ENCODE measurements at regions not wholly inside any gene's neighbourhood (a gene's known extent, or its start where the extent isn't known, plus 50 kb on each side); places are given as distances from the start of the nearest gene placed in this dataset.

GRCh38 chr11:128226106-128226716 lies 361.1 kb downstream of the ETS1 start:
- no peak for DNase-seq (ENCODE audit: low spot score)

GRCh38 chr11:128222245-128222884 lies 365.0 kb downstream of the ETS1 start:
- no peak for DNase-seq (ENCODE audit: low spot score)

GRCh38 chr11:128219731-128220120 lies 367.6 kb downstream of the ETS1 start:
- DNase-seq (ENCODE audit: low spot score) = no peak

- no peak for DNase-seq (ENCODE audit: low spot score)
Measured at GRCh38 chr11:128216198-128216597, 371.2 kb downstream of the ETS1 start.

- no peak for DNase-seq (ENCODE audit: low spot score)
Measured at GRCh38 chr11:128215238-128215882, 372.0 kb downstream of the ETS1 start.

- no peak for DNase-seq (ENCODE audit: low spot score)
Measured at GRCh38 chr11:128214263-128214662, 373.1 kb downstream of the ETS1 start.

GRCh38 chr11:128213461-128213860 lies 373.9 kb downstream of the ETS1 start:
- DNase-seq (ENCODE audit: low spot score) = no peak

- no peak for DNase-seq (ENCODE audit: low spot score)
Measured at GRCh38 chr11:128212324-128212723, 375.0 kb downstream of the ETS1 start.

GRCh38 chr11:128210148-128210940 lies 377.0 kb downstream of the ETS1 start:
- no peak for DNase-seq (ENCODE audit: low spot score)

- no peak for DNase-seq (ENCODE audit: low spot score)
Measured at GRCh38 chr11:128209138-128209435, 378.3 kb downstream of the ETS1 start.

- no peak for DNase-seq (ENCODE audit: low spot score)
Measured at GRCh38 chr11:128208329-128209137, 378.8 kb downstream of the ETS1 start.

GRCh38 chr11:128207861-128208321 lies 379.5 kb downstream of the ETS1 start:
- no peak for DNase-seq (ENCODE audit: low spot score)

GRCh38 chr11:128206461-128206860 lies 380.9 kb downstream of the ETS1 start:
- no peak for DNase-seq (ENCODE audit: low spot score)

GRCh38 chr11:128205796-128206195 lies 381.6 kb downstream of the ETS1 start:
- no peak for DNase-seq (ENCODE audit: low spot score)

GRCh38 chr11:128204898-128205297 lies 382.5 kb downstream of the ETS1 start:
- no peak for DNase-seq (ENCODE audit: low spot score)

- no peak for DNase-seq (ENCODE audit: low spot score)
Measured at GRCh38 chr11:128201801-128202200, 385.6 kb downstream of the ETS1 start.

- no peak for DNase-seq (ENCODE audit: low spot score)
Measured at GRCh38 chr11:128201009-128201408, 386.3 kb downstream of the ETS1 start.

GRCh38 chr11:128200467-128200866 lies 386.9 kb downstream of the ETS1 start:
- DNase-seq (ENCODE audit: low spot score) = no peak

- no peak for DNase-seq (ENCODE audit: low spot score)
Measured at GRCh38 chr11:128198216-128198772, 389.1 kb downstream of the ETS1 start.

GRCh38 chr11:128196235-128196634 lies 391.1 kb downstream of the ETS1 start:
- no peak for DNase-seq (ENCODE audit: low spot score)

GRCh38 chr11:128195756-128196155 lies 391.6 kb downstream of the ETS1 start:
- DNase-seq (ENCODE audit: low spot score) = no peak
